ENCODE measurements at regions not wholly inside any gene's neighbourhood (a gene's known extent, or its start where the extent isn't known, plus 50 kb on each side); places are given as distances from the start of the nearest gene placed in this dataset.

GRCh38 chr6:149228311-149228955 lies 89.1 kb upstream of the TAB2 start:
- Histone ChIP-seq H3K4me1 (ENCODE audit: insufficient read depth) (peaks cover 22% of the 10 kb centered on the region), H2AFZ (peak overlapping the region; percentile 21; the same call in 1 of the 2 replicates), H3K27me3 (ENCODE audit: insufficient read depth) (no peaks in the 10 kb centered on the region), H3K27ac (ENCODE audit: low read depth) (no peak overlapping the region), H4K20me1 (replicated peaks; ENCODE audit: insufficient read depth) (no peaks in the 10 kb centered on the region), H3K79me2 (replicated peaks; ENCODE audit: insufficient read depth) (no peaks in the 10 kb centered on the region), H3F3A (replicated peaks; ENCODE audit: low read depth) (no peaks in the 10 kb centered on the region), H3K9me2 (ENCODE audit: insufficient read depth) (no peaks in the 10 kb centered on the region; the same call in 1 of the 2 replicates), H3K4me3 (no peak overlapping the region), H3K4me2 (no peak overlapping the region), H3K36me3 (ENCODE audit: insufficient read depth) (no peaks in the 10 kb centered on the region)
- H3K27ac Mint-ChIP-seq = no peak overlapping the region; the same call in 1 of the 2 replicates
- no peaks in the 10 kb centered on the region for H3K9me3 Mint-ChIP-seq
- TF ChIP-seq CTCF (conservative IDR thresholded peaks at IDR 0.05; ENCODE audit: low read depth in 2 of 2) = no peak
- TF ChIP-seq CREB1 (CRISPR knock-in tag; IDR thresholded peaks at IDR 0.05; ENCODE audit: low read depth) = no peak
- no peak for TF ChIP-seq ZNF462 (CRISPR knock-in tag; IDR thresholded peaks at IDR 0.05)
- TF ChIP-seq ETS1 (IDR thresholded peaks at IDR 0.05) = no peak
- no peak for TF ChIP-seq EZH2phosphoT487 (IDR thresholded peaks at IDR 0.05; ENCODE audit: unreplicated experiment)
- no peak for TF ChIP-seq EZH2 (IDR thresholded peaks at IDR 0.05; ENCODE audit: low read depth, unreplicated experiment)
- no peak for TF ChIP-seq POLR2AphosphoS5 (IDR thresholded peaks at IDR 0.05; ENCODE audit: low read depth)
- TF ChIP-seq ZNF114 (CRISPR knock-in tag; IDR thresholded peaks at IDR 0.05) = no peak
- DNase-seq (ENCODE audit: low spot score) (no peak), ATAC-seq (peak; percentile 50)
- H3K4me3 Mint-ChIP-seq = no peak overlapping the region
- peaks cover 32% of the 10 kb centered on the region for H3K4me1 Mint-ChIP-seq
- H3K27me3 Mint-ChIP-seq (ENCODE audit: insufficient read depth, low read depth, poor library complexity) = peaks cover 8% of the 10 kb centered on the region
- H3K36me3 Mint-ChIP-seq (ENCODE audit: low read depth) = no peaks in the 10 kb centered on the region
